Gastroesophageal sphincter (tissue), 3 donors: ENCODE measurements at regions not wholly inside any gene's neighbourhood (a gene's known extent, or its start where the extent isn't known, plus 50 kb on each side); places are given as distances from the start of the nearest gene placed in this dataset.

Source experiments
- POLR2A ChIP-seq, 2 donors: fragments of 450-650 bp; IDR thresholded peaks; one replicate each; pipeline ENCODE4 v1.6.1; 2017; ENCODE audit warnings: antibody characterized with exemption in 2 of 2, mild to moderate bottlenecking in 2 of 2, moderate library complexity in 1 of 2
- TF ChIP-seq, protein P1 (sequence below), 4 experiments: fragments of 200-600 bp in 2 of 4; fragments of 450-650 bp in 2 of 4; sonication (generic) in 1 of 4; IDR thresholded peaks; one replicate each; pipeline ENCODE4 v1.5.1; 2017 to 2019; ENCODE audit warnings: antibody characterized with exemption in 4 of 4, mild to moderate bottlenecking in 2 of 4, moderate library complexity in 2 of 4

DNA sequence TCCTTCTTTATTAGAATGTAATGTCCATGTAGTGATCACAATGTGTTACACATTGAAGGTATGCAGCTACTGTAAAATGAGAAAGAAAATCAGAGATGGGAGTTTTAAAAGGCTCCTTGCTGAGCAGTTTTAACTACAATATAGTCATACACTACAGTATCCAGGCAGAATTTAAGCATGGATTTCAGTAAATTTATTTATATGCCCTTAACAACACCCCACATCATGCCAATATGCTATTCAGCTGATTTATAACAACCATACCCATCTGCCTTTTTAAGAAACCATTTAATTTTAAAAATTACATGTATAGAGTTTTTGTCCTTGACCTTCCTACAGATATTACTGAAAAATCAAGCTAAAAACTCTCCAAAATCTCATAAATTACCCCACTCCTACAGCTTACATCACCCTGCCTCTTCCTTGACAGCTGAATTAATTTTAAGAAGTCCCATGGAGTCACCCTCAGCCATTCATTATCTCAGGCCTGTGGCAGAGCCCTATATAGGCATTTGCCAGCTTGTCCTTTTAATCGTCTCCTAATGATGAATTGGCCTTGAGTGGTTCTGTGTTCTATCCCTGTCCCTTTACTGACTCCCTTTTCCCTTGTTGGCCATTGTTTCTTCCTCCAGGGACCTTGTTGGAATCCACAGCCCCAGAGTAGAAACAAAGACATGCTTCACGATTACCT, 797.6 kb upstream of the ARRDC4 start:
- TF ChIP-seq, protein P1, sequence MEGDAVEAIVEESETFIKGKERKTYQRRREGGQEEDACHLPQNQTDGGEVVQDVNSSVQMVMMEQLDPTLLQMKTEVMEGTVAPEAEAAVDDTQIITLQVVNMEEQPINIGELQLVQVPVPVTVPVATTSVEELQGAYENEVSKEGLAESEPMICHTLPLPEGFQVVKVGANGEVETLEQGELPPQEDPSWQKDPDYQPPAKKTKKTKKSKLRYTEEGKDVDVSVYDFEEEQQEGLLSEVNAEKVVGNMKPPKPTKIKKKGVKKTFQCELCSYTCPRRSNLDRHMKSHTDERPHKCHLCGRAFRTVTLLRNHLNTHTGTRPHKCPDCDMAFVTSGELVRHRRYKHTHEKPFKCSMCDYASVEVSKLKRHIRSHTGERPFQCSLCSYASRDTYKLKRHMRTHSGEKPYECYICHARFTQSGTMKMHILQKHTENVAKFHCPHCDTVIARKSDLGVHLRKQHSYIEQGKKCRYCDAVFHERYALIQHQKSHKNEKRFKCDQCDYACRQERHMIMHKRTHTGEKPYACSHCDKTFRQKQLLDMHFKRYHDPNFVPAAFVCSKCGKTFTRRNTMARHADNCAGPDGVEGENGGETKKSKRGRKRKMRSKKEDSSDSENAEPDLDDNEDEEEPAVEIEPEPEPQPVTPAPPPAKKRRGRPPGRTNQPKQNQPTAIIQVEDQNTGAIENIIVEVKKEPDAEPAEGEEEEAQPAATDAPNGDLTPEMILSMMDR (IDR thresholded peaks at IDR 0.05) = no peak
- TF ChIP-seq POLR2A (IDR thresholded peaks at IDR 0.05) = no peak
